GM23248 (cell line): ENCODE measurements at regions not wholly inside any gene's neighbourhood (a gene's known extent, or its start where the extent isn't known, plus 50 kb on each side); places are given as distances from the start of the nearest gene placed in this dataset.
A peak's percentile ranks its signal among the peaks of the same experiment; 100 is the strongest.

Experiments used
- DNase-seq: peaks from one replicate; pipeline ENCODE4 v3.0.0-alpha.2; 2015
- H2AFZ ChIP-seq: fragments of 200-600 bp; sonication (generic); 2 replicates; pipeline ENCODE4 v1.6.1; 2016; ENCODE audit warnings: antibody characterized with exemption
- H3F3A ChIP-seq: fragments of 200-600 bp; sonication (generic); 2 replicates; pipeline ENCODE4 v1.6.1; 2016; ENCODE audit warnings: mild to moderate bottlenecking, antibody characterized with exemption, mixed run types; ENCODE audit not compliant: insufficient read depth
- H3K27ac ChIP-seq: fragments of 200-600 bp; sonication (generic); 2 replicates; pipeline ENCODE4 v1.5.1; 2016; ENCODE audit warnings: mild to moderate bottlenecking
- H3K27me3 ChIP-seq: fragments of 200-600 bp; sonication (generic); replicated peaks from 2 replicates; pipeline ENCODE4 v1.6.1; 2016; ENCODE audit warnings: mild to moderate bottlenecking; ENCODE audit not compliant: insufficient read depth
- H3K36me3 ChIP-seq: fragments of 200-600 bp; sonication (generic); 2 replicates; pipeline ENCODE4 v1.6.1; 2016; ENCODE audit warnings: low read depth, mild to moderate bottlenecking
- H3K4me1 ChIP-seq: fragments of 200-600 bp; sonication (generic); 2 replicates; pipeline ENCODE4 v1.6.1; 2016; ENCODE audit warnings: mild to moderate bottlenecking; ENCODE audit not compliant: insufficient read depth
- H3K4me2 ChIP-seq: fragments of 200-600 bp; sonication (generic); one replicate; pipeline ENCODE4 v1.6.1; 2016; ENCODE audit warnings: mild to moderate bottlenecking; ENCODE audit not compliant: unreplicated experiment
- H3K4me3 ChIP-seq: fragments of 200-600 bp; sonication (generic); 2 replicates; pipeline ENCODE4 v1.5.1; 2016; ENCODE audit warnings: mild to moderate bottlenecking
- H3K79me2 ChIP-seq: fragments of 200-600 bp; sonication (generic); 2 replicates; pipeline ENCODE4 v1.6.1; 2016; ENCODE audit warnings: mild to moderate bottlenecking; ENCODE audit not compliant: insufficient read depth
- H3K9ac ChIP-seq: fragments of 200-600 bp; sonication (generic); 2 replicates; pipeline ENCODE4 v1.6.1; 2016; ENCODE audit warnings: mild to moderate bottlenecking
- H3K9me2 ChIP-seq: fragments of 200-600 bp; sonication (generic); 2 replicates; pipeline ENCODE4 v1.6.1; 2016; ENCODE audit warnings: mixed run types, mild to moderate bottlenecking, moderate library complexity; ENCODE audit not compliant: insufficient read depth
- H3K9me3 ChIP-seq: fragments of 200-600 bp; sonication (generic); one replicate; pipeline ENCODE4 v1.6.1; 2017; ENCODE audit warnings: low read depth
- H4K20me1 ChIP-seq: fragments of 200-600 bp; sonication (generic); 2 replicates; pipeline ENCODE4 v1.6.0; 2016; ENCODE audit not compliant: insufficient read depth
- EZH2 ChIP-seq: fragments of 200-600 bp; sonication (generic); IDR thresholded peaks from 2 replicates; pipeline ENCODE4 v1.6.1; 2018; ENCODE audit warnings: antibody characterized with exemption, mild to moderate bottlenecking; ENCODE audit not compliant: insufficient read depth, poor library complexity, severe bottlenecking
- EZH2phosphoT487 ChIP-seq: fragments of 200-600 bp; sonication (generic); IDR thresholded peaks from 2 replicates; pipeline ENCODE4 v1.6.1; 2018; ENCODE audit warnings: antibody characterized with exemption, moderate library complexity, mild to moderate bottlenecking, low read depth; ENCODE audit not compliant: insufficient read depth
- WGBS, 2 experiments: methylation state at CpG; one replicate each; pipeline ENCODE4 v1.1.6; 2015 to 2017; ENCODE audit warnings: low lambda C conversion rate in 2 of 2, low coverage in 1 of 2; ENCODE audit errors: missing lambda C conversion rate in 2 of 2; 5-methylcytosine and 5-hydroxymethylcytosine counted together
- in situ Hi-C: fragments of 300-500 bp; cut with MboI; formaldehyde crosslinking; loops from 2 replicates; pipeline ENCODE4 v1.15.0; 2020

DNA sequence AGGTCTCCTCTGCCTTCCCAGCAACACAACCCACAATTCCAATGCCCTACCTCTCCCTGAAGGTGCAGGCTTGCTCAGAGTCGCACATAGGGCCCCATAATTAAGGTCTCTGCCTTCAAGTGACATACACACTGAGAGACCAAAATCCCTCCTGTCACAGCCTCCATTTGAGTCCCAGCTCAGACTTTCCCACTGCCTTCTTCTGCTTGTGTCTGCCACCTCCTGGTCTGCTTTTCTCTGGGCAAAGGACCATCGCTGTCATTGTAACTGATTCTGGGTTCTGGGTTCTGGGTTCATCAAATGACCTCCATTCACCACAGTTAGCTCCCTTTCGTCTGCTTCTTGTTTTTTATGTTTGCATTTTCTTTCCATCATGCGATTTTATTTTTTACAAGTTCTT is 119.2 kb upstream of the ATP1B1 start:
- H2AFZ ChIP-seq: no peak overlapping the region
- H3K9ac ChIP-seq: no peak overlapping the region
- no peaks in the 10 kb centered on the region for H3F3A ChIP-seq
- H3K4me1 ChIP-seq: no peaks in the 10 kb centered on the region
- no peak overlapping the region for H3K4me3 ChIP-seq
- no peak overlapping the region for H3K27ac ChIP-seq
- DNase-seq: no peak
- H3K9me2 ChIP-seq: no peaks in the 10 kb centered on the region
- no peaks in the 10 kb centered on the region for H4K20me1 ChIP-seq
- H3K79me2 ChIP-seq: no peaks in the 10 kb centered on the region
- in situ Hi-C loops: no loop called here
- 34 to 39% methylated on average over 4 of the region's 4 CpGs for WGBS, 2 experiments
- TF ChIP-seq EZH2phosphoT487 (no peak), EZH2 (no peak)
- H3K36me3 ChIP-seq: no peaks in the 10 kb centered on the region
- no peak overlapping the region for H3K4me2 ChIP-seq
- no peaks in the 10 kb centered on the region for H3K27me3 ChIP-seq
- H3K9me3 ChIP-seq: no peaks in the 10 kb centered on the region

DNA sequence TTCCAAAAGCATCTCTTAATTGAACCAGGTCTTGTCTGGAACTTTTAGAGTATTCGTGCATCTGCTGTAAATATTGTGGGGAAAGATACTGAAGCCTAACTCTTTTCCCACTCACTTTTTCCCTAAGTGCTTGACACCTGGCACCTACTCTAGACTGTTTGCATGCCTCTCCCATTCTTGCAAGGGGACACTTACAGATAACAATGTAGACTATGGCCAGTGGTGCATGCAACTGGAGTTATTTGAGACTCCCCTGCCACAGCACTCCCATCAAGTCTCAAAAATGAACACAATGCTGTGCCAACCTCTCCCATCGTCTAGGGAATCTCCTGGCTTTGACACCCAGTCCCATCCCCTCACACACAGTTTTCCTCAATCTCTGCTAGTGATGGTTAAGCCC is 118.6 kb upstream of the ATP1B1 start:
- Histone ChIP-seq H3K4me1 (no peaks in the 10 kb centered on the region), H3K27me3 (no peaks in the 10 kb centered on the region), H3K4me3 (no peak overlapping the region), H3F3A (no peaks in the 10 kb centered on the region), H3K9me2 (no peaks in the 10 kb centered on the region), H2AFZ (no peak overlapping the region), H3K79me2 (no peaks in the 10 kb centered on the region), H3K27ac (no peak overlapping the region), H3K4me2 (no peak overlapping the region), H3K36me3 (no peaks in the 10 kb centered on the region), H3K9ac (no peak overlapping the region), H3K9me3 (no peaks in the 10 kb centered on the region), H4K20me1 (no peaks in the 10 kb centered on the region)
- TF ChIP-seq EZH2phosphoT487 (no peak), EZH2 (no peak)
- in situ Hi-C loops: no loop called here
- 30 to 31% methylated on average over 2 of the region's 2 CpGs for WGBS, 2 experiments
- no peak for DNase-seq

DNA sequence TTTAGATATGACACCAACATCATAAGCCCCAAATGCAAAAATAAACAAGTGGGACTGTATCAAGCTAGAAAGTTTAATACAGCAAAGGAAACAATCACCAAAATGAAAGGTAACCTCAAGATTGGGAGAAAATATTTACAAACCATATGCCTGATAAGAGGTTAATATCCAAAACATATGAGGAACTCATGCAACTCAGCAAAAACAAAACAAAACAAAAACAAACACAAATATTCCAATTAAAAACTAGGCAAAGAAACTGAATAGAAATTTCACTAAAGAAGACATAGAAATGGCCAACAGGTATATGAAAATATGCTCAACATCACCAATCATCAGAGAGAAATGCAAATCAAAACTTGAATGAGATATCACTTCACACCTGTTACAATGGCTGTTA is 116.5 kb upstream of the ATP1B1 start:
- in situ Hi-C loops: no loop called here
- Histone ChIP-seq H3K79me2 (no peaks in the 10 kb centered on the region), H3K27me3 (no peaks in the 10 kb centered on the region), H3K4me1 (no peaks in the 10 kb centered on the region), H3K9ac (no peak overlapping the region), H3K9me3 (no peaks in the 10 kb centered on the region), H3K4me2 (no peak overlapping the region), H3F3A (no peaks in the 10 kb centered on the region), H3K4me3 (no peak overlapping the region), H3K36me3 (no peaks in the 10 kb centered on the region), H2AFZ (no peak overlapping the region), H3K27ac (no peak overlapping the region), H4K20me1 (no peaks in the 10 kb centered on the region), H3K9me2 (no peaks in the 10 kb centered on the region)
- no peak for DNase-seq
- no peak for TF ChIP-seq EZH2
- TF ChIP-seq EZH2phosphoT487: no peak

GRCh38 chr1:168991667-168992475 is 114.6 kb upstream of the ATP1B1 start:
- TF ChIP-seq EZH2: no peak
- TF ChIP-seq EZH2phosphoT487: no peak
- no peak overlapping the region for H3K4me3 ChIP-seq
- no peaks in the 10 kb centered on the region for H3K4me1 ChIP-seq
- H3K27me3 ChIP-seq: no peaks in the 10 kb centered on the region
- H3K4me2 ChIP-seq: no peak overlapping the region
- H4K20me1 ChIP-seq: no peaks in the 10 kb centered on the region
- no peaks in the 10 kb centered on the region for H3K9me3 ChIP-seq
- in situ Hi-C loops: no loop called here
- H3F3A ChIP-seq: no peaks in the 10 kb centered on the region
- peak; percentile 15 for DNase-seq
- no peaks in the 10 kb centered on the region for H3K79me2 ChIP-seq
- no peak overlapping the region for H2AFZ ChIP-seq
- no peak overlapping the region for H3K27ac ChIP-seq
- H3K9me2 ChIP-seq: no peaks in the 10 kb centered on the region
- no peak overlapping the region for H3K9ac ChIP-seq
- H3K36me3 ChIP-seq: no peaks in the 10 kb centered on the region
- WGBS, 2 experiments: 45 to 57% methylated on average over 4 of the region's 4 CpGs

DNA sequence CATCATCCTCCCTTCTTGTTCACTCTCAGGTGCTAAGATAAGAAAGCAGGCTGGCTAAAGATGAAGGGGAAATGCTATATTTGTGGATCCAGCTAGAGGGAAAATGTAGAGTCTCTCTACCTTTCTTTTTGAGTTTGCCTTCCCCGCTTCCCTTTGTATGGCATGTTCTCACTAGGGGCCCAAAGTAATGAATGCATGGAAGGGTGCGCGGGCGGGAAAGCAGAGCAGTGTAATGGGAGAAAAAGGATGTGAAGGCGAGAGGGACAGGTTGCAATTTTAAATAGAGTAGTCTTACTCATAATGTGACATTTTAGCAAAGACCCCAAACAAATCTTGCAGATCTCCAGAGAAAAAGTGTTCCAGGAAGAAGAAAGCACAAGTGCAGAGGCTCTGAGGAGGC is 105.1 kb upstream of the ATP1B1 start:
- Histone ChIP-seq H3K27me3 (peaks cover 11% of the 10 kb centered on the region), H3F3A (no peaks in the 10 kb centered on the region), H3K36me3 (no peaks in the 10 kb centered on the region), H3K4me3 (no peak overlapping the region), H3K79me2 (no peaks in the 10 kb centered on the region), H3K9me2 (no peaks in the 10 kb centered on the region), H2AFZ (no peak overlapping the region), H3K27ac (no peak overlapping the region), H3K4me1 (peaks cover 9% of the 10 kb centered on the region; the same call in 1 of the 2 replicates), H3K4me2 (no peak overlapping the region), H3K9me3 (no peaks in the 10 kb centered on the region), H3K9ac (no peak overlapping the region), H4K20me1 (no peaks in the 10 kb centered on the region)
- DNase-seq: no peak
- in situ Hi-C loops: no loop called here
- TF ChIP-seq EZH2phosphoT487 (no peak), EZH2 (no peak)
- 74 to 82% methylated on average over 5 of the region's 5 CpGs for WGBS, 2 experiments
